ENCODE measurements at regions not wholly inside any gene's neighbourhood (a gene's known extent, or its start where the extent isn't known, plus 50 kb on each side); places are given as distances from the start of the nearest gene placed in this dataset.

- TF ChIP-seq CTCF (tag by site-specific recombination; IDR thresholded peaks at IDR 0.05) (no peak), PRDM1 (tag by site-specific recombination; IDR thresholded peaks at IDR 0.05) (no peak), ZNF76 (tag by site-specific recombination; IDR thresholded peaks at IDR 0.05; ENCODE audit: borderline replicate concordance, low read depth) (no peak), TRIM28 (IDR thresholded peaks at IDR 0.05; ENCODE audit: borderline replicate concordance, low read length) (no peak), TCF7L2 (IDR thresholded peaks at IDR 0.05; ENCODE audit: borderline replicate concordance, low read depth, low read length) (no peak), ZNF561 (tag by site-specific recombination; IDR thresholded peaks at IDR 0.05; ENCODE audit: borderline replicate concordance) (no peak)
These were observed 202.8 kb upstream of the GRIA4 start for GRCh38 chr11:105407101-105407500.
